HS-5 (cell line): ENCODE measurements at regions not wholly inside any gene's neighbourhood (a gene's known extent, or its start where the extent isn't known, plus 50 kb on each side); places are given as distances from the start of the nearest gene placed in this dataset.

ENCODE experiments used
- DNase-seq: peaks from one replicate; pipeline ENCODE4 v3.0.0-alpha.2; 2012; ENCODE audit warnings: low read depth

DNA sequence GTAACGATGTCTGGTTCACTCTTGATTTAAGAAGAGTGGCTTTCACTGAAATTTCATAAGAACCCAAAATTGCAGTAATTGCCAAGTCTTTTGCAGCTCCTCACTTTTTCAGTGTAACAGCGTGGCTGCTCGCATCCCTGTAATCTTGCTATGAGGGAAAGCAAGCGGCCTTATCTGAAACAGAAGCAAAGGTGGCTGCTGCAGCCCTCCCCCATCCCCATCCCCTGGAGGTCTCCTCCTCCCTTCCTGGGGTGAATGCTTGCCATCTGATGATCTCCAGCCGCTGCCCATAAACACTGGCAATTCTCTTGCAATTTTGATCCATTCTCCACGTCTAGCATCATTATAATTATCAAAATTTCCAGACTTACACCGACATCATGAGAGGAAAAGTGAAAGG, 182.5 kb upstream of the ASIC2 start:
- no peak for DNase-seq

DNA sequence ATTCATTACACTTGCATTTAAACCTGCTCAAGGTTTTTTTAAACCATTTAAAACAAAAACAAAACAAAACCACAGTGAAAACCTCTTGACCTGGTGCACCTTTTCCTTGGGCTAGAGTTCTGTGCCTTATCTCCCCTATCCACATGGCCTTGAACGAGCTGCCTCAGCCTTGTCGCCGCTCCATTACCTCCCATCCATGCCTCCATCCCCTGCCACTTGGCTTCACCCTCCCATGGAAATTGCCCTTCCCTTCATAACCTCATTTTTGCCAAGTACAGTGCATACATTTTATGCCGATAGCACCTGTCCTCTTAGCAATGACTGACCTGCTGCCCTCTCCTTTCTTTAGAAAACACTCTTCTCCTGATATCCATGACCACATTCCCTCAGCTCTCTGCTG, 188.6 kb upstream of the ASIC2 start:
- DNase-seq, result no peak

DNA sequence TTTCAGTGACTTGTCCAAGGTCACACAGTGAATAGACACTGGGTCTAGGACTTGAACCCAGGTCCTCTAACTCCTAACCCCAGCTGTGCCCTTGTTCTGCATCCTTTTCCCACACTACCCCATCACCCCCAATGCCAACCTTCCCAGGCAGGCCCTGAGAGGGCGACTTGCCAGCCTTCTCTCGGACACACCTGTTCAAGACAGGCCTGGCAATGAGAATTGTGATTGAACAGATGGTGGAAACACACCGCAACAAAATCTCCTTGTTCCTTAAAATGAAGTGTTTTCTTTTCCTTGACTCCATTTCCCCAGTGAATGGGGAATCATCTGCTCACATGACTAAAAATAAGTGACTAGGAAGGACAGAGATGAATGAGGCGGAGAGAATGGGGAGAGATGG, 189.5 kb upstream of the ASIC2 start:
- DNase-seq, result no peak

DNA sequence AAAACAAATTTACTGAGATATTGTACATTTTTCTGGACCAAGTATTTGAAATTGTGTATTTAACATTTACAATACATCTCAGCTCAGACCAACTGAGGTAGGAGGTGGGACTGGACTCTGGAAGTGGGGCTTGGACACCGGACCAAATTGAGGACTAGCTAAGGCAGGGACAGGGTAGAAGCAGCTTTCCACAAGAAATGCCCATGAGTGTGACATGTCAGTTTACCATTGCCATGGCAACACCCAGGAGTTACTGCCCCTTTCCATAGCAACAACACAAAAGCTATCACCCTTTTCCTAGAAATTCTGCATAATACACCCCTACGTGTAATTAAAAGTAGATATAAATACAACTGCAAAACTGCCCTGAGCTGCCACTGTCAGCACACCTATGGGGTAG, 191.5 kb upstream of the ASIC2 start:
- no peak for DNase-seq

DNA sequence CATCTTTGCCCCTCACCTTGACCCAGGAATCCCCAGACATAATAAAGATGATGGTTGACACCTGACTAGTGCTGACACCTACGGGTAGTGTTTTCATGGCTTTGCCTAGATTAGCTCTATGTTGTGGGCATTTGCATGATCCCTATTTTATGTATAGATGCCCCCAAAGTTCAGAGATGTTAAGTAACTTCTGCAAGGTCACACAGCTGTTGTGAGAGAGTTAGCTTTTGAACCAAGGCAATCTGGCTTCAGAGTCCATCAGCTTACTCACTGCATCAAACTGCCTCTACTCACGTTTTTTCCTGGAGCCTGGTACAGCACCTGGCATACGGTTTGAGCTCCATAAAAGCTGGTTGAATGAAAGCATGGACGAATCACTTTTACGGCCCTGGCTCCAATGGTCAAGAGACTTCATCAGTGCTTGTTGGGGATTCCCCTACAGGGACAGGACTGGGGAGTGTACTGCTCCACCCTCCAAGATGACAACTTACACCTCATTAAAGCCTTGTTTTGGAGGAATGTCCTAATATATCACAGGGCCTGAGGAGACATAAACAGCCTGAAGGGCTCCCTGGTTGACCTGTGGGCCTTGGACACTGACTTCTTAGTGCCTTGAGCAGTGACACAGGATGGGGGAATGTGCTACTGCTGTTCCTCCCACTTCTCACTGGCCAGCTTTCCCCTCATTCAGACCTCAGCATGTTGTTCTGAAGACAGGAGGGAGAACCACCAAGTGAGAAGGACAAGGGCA, 193.2 kb upstream of the ASIC2 start:
- DNase-seq, result no peak

DNA sequence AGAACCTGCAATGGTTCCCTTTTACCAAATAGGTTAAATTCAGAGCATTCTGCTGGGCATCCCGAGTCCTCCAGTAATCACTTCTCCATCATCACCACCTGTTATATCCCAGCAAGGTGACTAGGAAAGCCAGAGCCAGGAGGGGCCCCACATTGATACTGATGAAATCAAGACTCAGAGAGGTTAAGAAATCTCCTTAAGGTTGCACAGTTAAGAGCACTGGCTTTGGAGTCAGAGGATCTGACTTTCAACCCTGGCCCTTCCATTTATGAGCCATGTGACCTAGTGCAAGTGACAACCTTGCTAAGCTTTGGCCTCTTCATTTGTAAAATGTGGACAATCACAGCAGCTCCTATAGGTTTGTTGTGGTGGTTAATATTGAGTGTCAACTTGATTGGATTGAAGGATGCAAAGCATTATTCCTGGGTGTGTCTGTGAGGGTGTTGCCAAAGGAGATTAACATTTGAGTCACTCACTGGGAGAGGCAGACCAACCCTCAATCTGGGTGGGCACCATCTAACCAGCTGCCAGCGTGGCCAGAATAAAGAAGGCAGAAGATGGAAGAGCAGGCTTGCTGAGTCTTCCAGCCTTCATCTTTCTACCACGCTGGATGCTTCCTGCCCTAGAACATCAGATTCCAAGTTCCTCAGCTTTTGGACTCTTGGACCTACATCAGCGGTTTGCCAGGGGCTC, 194.2 kb upstream of the ASIC2 start:
- no peak for DNase-seq

DNA sequence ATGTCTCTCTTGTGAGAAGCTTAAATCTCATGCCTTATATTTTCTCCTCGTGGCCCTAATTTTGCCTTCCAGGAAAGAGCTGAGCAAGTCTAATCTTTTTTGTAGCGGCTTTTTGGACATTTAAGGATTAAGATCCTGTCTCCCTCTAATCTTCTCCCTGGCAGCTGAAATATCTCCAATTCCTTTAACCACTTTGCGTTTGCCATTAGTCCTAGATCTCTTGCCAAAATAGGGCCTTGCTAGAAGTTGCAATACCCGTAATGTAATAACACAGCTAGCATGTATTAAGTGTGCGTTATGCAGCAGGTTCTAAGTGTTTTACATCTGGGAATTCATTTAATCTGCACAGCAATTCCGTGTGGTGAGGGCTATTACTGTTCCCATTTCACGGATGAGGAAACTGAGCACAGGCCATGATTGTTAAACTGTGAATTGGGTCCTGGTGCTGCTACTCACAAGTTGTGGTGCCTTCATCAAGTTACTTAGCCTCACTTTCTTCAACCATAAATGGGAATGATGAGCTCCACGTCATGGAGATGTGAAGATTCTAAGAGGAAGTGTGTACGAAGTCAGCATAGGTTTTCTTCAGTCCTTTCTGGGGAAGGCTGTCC, 198.9 kb upstream of the ASIC2 start:
- no peak for DNase-seq

DNA sequence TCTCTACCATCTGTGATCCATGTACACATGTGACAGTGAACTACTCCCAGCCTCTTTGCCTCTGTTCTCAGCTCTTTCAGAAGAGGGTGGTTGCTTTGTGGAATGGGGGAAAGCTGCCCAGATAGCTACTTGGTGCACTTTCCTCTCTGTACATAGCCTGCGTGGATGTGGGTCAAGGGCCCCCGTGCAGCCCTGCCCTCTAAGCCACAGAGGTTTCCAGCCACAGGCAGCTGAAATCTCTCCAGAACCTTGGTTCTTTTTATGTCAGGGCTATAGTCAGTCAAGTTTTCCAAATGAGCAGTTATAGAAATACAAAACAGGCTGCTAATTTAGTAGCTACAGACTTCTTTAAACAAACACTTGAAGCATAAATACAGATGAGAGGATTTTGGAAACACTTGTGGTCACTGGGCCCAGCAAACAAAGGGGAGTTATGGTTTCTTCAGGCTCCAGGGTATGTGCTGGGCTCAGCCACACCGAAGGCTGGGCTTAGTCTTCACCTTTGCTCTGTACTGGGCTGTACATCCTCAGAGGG, 199.7 kb upstream of the ASIC2 start:
- no peak for DNase-seq

DNA sequence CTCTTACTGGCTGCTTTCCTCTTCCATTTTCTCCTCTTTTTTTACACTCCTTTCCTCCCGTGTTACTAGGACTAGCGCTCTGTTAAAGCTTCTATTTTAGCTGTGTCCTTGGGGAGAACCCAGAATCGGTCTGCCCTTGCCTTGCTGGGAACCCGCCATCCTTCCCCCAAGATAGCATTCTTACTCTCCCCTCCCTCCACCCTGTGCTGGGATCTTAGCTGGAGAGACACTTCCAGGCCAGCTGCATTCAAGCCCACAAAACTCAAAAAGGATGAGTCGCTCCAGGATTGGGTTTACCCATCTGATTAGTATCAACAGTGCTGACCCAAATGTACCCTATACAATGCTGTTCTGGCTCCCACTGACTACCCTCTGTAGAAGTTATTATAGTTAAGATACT, 200.5 kb upstream of the ASIC2 start:
- DNase-seq, result no peak

DNA sequence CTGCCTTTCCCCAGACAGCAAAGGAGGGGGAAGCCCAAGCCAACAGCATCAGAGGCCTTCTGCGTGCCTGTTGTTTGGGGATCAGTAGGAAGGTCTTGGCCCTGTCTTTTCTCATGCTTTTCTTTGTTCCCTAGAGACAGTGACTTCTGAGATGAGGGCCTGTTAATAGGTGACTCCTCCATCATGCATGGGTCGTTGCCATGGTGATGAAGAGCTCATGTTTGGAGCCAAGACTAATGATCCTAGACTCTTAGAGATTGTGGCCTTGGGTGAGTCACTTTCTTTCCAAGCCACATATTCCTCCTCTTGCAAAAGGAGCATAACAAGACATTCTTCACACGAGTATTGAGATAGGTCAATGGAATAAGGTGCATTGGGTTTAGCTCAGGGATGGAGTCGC, 201.1 kb upstream of the ASIC2 start:
- DNase-seq, result no peak

DNA sequence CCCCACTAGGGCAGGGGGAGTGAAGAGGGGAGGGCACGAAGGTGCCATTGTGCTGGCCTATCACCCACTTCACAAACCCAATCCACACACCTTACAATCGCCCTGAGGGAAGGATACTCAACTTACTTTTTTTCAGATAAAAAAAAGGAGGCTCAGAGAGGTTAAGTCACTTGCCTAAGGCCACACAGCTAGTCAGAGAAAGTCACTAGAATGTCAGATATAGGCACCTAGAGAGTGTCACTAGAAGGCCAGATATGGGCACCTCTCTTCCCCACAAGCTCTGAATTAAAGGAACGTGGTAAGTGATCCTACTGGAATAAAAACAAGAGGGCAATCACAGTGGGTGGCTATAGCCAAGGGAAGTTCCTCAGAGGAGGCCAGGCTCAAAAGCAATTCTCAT, 204.5 kb upstream of the ASIC2 start:
- DNase-seq, result no peak

DNA sequence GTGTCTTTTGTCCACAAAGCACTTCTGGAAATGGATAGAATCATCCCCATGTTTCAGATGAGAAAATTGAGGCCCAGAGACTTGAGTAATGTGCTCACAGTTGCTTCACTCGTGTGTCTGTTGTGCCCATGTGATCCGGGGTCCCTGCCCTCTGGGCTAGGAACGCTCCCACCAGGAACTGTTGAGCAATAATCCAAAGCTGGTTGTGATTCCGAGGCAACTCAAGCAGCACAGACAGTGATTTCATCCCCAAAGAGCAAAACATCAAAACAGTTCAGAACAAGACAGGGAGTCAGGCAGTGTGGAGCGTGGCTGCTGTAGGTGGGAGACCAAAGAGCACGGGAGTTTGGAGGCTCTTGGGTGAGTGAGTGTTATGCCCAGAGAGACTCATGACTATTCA, 205.0 kb upstream of the ASIC2 start:
- DNase-seq, result no peak

DNA sequence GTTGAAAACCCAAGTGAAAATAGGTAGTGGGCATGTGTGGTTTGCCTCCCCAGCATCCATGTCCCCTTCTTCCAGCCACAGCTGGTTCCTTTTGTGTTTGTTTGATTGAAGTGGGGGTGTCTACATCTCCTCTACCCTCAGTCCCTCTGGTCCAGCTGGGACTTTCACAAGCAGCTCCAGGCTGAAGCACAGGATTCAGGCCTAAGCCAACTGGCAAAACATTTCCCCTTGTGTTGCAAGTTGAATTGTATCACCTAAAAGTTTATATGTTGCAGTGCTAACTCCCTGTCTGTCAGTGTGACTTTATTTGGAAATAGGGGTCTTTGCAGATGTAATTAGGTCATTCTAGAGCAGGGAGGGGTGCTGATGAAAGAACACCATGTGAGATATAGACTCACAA, 205.9 kb upstream of the ASIC2 start:
- no peak for DNase-seq

DNA sequence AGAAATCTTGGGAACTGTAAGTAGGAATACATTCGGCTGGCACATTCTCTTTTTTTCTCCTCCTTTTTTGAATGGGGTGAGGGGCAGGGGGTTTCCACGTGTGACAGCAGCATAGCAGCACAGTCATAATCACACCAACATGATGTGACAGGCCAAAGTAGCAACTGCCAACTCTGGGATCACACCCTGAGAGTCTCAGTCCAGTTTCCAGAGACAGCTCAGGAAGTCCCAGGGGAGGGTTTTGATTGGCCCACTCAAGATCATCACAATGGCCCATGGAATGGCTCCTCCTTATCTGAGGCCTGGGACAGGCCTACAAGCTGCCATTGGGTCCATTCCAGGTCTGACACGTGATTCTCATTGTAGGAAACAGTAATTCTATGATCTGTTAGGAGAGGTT, 207.1 kb upstream of the ASIC2 start:
- DNase-seq, result no peak

DNA sequence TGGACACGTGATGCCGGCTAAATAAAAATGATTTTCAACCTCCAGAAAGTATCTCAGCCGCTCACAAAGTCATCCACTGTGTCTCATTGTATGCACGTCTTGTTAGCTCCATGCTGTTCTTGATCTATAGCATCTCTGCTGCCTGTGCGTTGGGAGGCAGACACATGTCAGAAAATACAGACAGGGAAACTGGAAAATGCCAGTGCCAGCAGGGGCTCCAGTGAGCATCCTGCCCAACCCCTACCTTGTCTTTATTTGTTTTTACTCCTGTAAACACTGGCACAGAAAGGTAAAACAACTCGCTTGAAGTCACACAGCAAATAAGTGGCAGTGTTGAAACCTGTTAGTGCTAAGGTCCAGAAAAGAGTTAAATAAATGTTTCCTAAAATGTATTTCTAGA, 208.1 kb upstream of the ASIC2 start:
- no peak for DNase-seq

DNA sequence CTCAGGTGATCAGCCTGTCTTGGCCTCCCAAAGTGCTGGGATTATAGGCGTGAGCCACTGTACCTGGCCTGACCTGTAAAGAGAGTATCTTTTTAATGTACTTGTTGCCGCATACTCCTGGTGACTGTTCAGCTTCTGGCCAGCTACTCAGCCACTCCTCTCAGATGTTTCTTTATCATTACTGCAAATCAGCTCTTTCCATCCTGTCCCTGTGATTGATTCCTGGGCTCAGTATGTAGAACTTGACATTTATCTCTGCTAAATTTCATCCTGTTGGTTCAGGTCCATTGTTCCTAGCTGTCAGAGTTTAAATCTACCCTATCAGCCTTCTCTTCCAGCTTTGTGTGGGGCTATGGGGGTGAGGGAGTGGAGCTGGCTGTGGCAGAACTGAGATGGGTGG, 211.5 kb upstream of the ASIC2 start:
- DNase-seq, result no peak

DNA sequence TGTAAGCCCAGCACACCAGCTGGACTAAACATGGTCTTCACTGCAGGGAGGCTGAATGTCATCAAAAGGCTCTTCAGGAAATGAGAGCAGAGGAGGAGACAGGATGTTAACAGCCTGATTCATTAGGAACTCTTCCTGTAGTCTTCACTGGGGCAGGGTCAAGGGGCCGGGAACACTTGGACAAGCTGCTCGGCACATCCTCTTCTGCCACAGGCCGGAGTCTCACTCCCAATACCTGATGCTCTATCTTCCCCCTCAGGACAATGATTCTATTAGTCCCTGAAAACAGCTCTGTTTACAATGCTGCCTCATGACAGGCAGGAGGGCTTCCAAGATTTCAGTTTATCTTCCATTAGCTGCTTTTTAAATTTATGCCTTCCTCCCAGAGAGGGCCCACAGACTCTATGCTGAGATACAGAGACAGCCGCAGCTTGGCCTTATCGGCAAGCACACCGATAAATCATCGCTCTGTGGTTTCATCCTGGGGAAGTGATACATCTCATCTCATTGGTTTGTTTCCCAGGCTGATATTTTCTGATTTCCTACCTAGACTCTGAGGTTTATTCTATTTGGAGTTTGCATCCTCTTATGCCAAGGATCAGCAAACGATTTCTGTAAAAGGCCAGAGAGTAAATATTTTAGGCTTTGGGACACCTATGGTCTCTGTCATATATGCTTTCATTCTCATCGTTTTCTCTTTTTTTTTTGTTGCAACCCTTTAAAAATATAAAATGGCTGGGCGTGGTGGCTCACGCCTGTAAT, 214.0 kb upstream of the ASIC2 start:
- DNase-seq, result no peak

DNA sequence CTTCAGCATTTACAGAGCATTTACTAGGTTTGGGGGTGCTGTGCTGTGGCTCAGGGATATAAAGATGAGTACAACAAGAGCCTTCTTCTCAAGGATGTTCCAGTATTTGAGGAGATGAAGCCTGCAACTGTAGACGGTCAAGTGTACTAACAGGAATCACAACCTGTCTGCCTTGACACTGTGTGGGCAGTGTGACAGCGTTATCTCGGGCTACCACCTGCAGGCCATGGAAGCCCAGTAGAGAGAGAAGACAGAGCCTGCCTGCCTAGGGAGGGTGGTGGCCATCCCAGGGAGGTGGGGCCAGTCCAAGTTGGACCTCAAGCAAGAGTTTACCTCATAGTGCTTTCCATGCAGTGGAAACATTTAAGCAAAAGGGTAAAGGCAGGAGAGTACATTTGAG, 215.1 kb upstream of the ASIC2 start:
- no peak for DNase-seq

DNA sequence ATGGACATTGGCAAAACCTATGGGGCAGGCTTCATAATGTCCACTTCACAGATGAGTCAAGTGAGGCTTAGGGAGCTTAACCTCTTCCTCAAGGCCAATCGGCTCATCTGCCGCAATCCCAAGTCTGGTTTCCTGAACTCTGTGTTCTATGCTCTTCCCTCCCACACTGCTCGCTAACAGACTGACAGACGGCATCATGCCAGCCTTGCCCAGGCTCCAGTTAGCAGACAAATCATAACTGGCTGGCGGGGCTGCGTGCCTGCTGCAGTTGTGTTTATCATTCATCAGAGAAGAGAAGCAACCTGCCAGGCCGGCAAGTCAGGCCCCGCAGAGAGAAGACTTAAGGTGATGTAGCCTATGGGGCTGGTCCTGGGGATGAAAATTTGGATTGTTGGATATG, 216.2 kb upstream of the ASIC2 start:
- DNase-seq, result no peak

DNA sequence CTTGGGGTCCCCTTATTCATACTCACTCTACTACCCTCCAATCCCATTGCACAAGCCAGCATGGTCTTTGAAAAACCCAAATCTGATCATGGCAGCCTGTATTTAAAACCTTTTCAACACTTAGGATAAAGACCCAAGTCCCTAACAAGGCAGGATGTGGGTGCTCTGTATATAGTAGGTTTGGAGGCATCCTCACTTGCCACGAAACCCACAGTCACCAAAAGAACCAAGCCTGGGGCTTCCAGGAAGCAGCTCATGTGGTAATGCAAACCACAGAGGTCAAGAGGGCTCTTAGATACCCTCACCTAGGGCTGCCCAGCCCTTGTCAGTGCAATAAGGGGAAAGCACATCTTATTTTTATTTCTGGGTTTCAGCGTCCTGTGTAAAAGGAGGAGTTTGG, 218.6 kb upstream of the ASIC2 start:
- no peak for DNase-seq

DNA sequence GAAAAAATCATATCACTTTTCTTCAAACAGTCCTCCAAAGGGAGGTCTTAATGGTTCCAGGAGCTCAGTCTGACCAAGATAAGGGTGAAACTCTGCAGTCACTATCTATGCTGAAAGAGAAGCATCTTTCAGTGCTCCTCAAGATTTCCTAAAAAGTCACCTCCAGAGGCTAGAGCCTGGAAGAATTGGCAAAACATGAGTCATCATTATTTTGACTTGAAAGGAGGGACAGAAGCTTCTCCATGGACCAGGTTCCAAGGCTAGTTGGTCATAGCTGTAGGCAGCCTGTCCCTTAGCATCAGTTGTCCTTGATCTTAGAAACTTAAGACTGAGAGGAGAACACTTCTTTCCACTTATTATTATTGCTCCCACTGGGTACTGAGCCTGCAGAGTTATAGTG, 219.0 kb upstream of the ASIC2 start:
- no peak for DNase-seq

DNA sequence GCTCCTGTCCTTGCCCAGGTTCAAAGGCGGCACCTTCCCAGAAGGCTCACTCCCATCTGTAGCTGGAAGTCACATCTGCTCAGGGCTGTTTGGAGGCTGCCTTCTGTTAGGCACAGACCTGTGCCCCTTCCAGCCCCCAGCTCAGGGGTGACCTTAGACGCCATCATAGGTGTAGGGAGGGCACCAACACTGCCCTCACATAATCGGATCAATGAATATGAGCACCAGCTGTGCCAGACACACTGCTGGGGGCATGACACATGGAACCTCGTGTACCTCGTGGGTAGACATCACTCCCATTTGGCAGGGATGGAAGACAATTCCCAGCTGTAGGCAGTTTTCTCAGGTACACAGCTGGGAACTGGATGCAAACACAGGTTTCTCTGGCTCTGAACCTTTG, 220.7 kb upstream of the ASIC2 start:
- DNase-seq, result no peak

DNA sequence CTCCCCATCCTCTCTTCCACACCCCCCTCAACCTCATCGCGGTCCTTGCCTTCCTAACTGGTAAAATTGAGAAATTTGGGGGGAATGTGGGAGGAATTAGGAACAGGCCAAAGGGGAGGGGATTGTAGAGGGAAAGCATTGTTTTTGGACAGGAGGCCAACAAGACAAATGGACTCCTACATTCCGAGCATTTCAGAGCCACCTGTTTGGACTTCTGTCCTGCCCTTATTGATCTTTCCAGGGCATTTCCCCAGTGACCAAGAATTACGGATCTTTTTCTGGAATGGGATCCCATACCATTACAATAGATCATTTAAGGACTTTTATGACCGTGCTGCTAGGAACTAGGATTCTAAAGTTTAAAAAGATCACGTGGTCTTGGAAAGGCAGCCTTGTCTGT, 221.3 kb upstream of the ASIC2 start:
- no peak for DNase-seq
